GM21360 (cell line): ENCODE measurements at regions not wholly inside any gene's neighbourhood (a gene's known extent, or its start where the extent isn't known, plus 50 kb on each side); places are given as distances from the start of the nearest gene placed in this dataset.

Experiments
- ATAC-seq: cut with Tn5 transposase; IDR thresholded peaks from one replicate; pipeline ENCODE4 v1.9.1; 2021; ENCODE audit warnings: mild to moderate bottlenecking, moderate library complexity; ENCODE audit not compliant: unreplicated experiment

- no peak for ATAC-seq
These were observed 181.1 kb downstream of the RWDD3 start for GRCh38 chr1:95415146-95415545.

GRCh38 chr1:95426772-95427171 is 192.8 kb downstream of the RWDD3 start:
- no peak for ATAC-seq

GRCh38 chr1:95427525-95427924 is 193.5 kb downstream of the RWDD3 start:
- ATAC-seq = no peak

- no peak for ATAC-seq
These were observed 197.2 kb downstream of the RWDD3 start for GRCh38 chr1:95431235-95431634.

GRCh38 chr1:95435611-95436010 is 201.6 kb downstream of the RWDD3 start:
- no peak for ATAC-seq

GRCh38 chr1:95437011-95437410 is 203.0 kb downstream of the RWDD3 start:
- ATAC-seq = no peak

- ATAC-seq = no peak
These were observed 203.8 kb downstream of the RWDD3 start for GRCh38 chr1:95437781-95438180.

- ATAC-seq = no peak
These were observed 204.4 kb downstream of the RWDD3 start for GRCh38 chr1:95438218-95438948.

GRCh38 chr1:95440511-95440910 is 206.5 kb downstream of the RWDD3 start:
- no peak for ATAC-seq

GRCh38 chr1:95449516-95449915 is 215.5 kb downstream of the RWDD3 start:
- ATAC-seq = no peak

- no peak for ATAC-seq
These were observed 217.0 kb downstream of the RWDD3 start for GRCh38 chr1:95451054-95451453.

- no peak for ATAC-seq
These were observed 217.9 kb downstream of the RWDD3 start for GRCh38 chr1:95451904-95452303.

- no peak for ATAC-seq
These were observed 219.0 kb downstream of the RWDD3 start for GRCh38 chr1:95453053-95453452.

GRCh38 chr1:95467036-95467435 is 233.0 kb downstream of the RWDD3 start:
- no peak for ATAC-seq

- no peak for ATAC-seq
These were observed 241.9 kb downstream of the RWDD3 start for GRCh38 chr1:95475686-95476457.

- no peak for ATAC-seq
These were observed 262.3 kb downstream of the RWDD3 start for GRCh38 chr1:95496307-95496706.

GRCh38 chr1:95496773-95497172 is 262.8 kb downstream of the RWDD3 start:
- ATAC-seq = no peak

- ATAC-seq = no peak
These were observed 263.6 kb downstream of the RWDD3 start for GRCh38 chr1:95497566-95497965.

- no peak for ATAC-seq
These were observed 269.4 kb downstream of the RWDD3 start for GRCh38 chr1:95503278-95504030.

GRCh38 chr1:95504321-95504720 is 270.3 kb downstream of the RWDD3 start:
- no peak for ATAC-seq

- no peak for ATAC-seq
These were observed 272.9 kb downstream of the RWDD3 start for GRCh38 chr1:95506736-95507414.
